HCT116 (cell line): ENCODE measurements at regions not wholly inside any gene's neighbourhood (a gene's known extent, or its start where the extent isn't known, plus 50 kb on each side); places are given as distances from the start of the nearest gene placed in this dataset.

Experiments used
- ATAC-seq: fragments of 200-7000 bp; cut with Tn5 transposase; 2 replicates; pipeline ENCODE4 v1.9.1; 2020; ENCODE audit warnings: mild to moderate bottlenecking, moderate library complexity
- BruUV-seq: library from RNA; stranded (reverse); fragments of 400-500 nt; replicated peaks from 2 replicates; lab custom pipeline; 2021; lab: Mats Ljungman, UMichigan
- CTCF ChIA-PET: fragments of 300-600 bp; sonication (Branson Sonifier 250); formaldehyde crosslinking; loops from one replicate; lab custom pipeline; 2021; ENCODE audit warnings: antibody characterized with exemption; lab: Charles Lee
- POLR2A ChIA-PET: fragments of 300-600, 350-600 bp; sonication (Branson Sonifier 250); formaldehyde crosslinking; loops from one replicate; lab custom pipeline; 2021; ENCODE audit warnings: antibody characterized with exemption; lab: Charles Lee
- RAD21 ChIA-PET, 2 experiments: fragments of 300-600 bp; sonication (Branson Sonifier 250); formaldehyde crosslinking; loops; one replicate each; lab custom pipeline; 2023; ENCODE audit warnings: low total read pairs in 2 of 2; ENCODE audit not compliant: uncharacterized antibody in 2 of 2, unreplicated experiment in 2 of 2, low non-redundant PET in 1 of 2; lab: Charles Lee
- DNase-seq: peaks from one replicate; pipeline ENCODE4 v3.0.0-alpha.2; 2010; ENCODE audit warnings: low read depth, low spot score
- H2AFZ ChIP-seq: fragments of 200-600 bp; shearing (Covaris generic), sonication (generic); 2 replicates; pipeline ENCODE4 v1.6.1; 2017; ENCODE audit warnings: low read depth, mixed run types, mixed read lengths, antibody characterized with exemption, low read length; ENCODE audit not compliant: poor library complexity, severe bottlenecking
- H3K27ac ChIP-seq: 2 replicates; pipeline ENCODE4 v1.5.1; 2012; ENCODE audit warnings: low read depth, low read length
- H3K27me3 ChIP-seq: fragments of 200-600 bp; sonication (generic); 2 replicates; pipeline ENCODE4 v1.6.1; 2016; ENCODE audit warnings: mixed run types, low read length, mixed read lengths; ENCODE audit not compliant: insufficient read depth
- H3K36me3 ChIP-seq, 2 experiments: fragments of 200-500 bp in 1 of 2; fragments of 200-600 bp in 1 of 2; sonication (Bioruptor generic) in 1 of 2; sonication (generic) in 1 of 2; 2 replicates each; pipeline versions ENCODE4 v1.5.1 to v1.6.1; 2014 to 2016; ENCODE audit warnings: low read length in 2 of 2, inconsistent platforms in 1 of 2, mixed read lengths in 1 of 2, mixed run types in 1 of 2; ENCODE audit not compliant: insufficient read depth in 2 of 2, control insufficient read depth in 1 of 2
- H3K4me1 ChIP-seq, 2 experiments: fragments of 200-600 bp in 1 of 2; sonication (generic) in 1 of 2; 2 replicates each; pipeline versions ENCODE4 v1.5.1 to v1.6.1; 2012 to 2017; ENCODE audit warnings: low read length in 2 of 2, inconsistent platforms in 1 of 2, mild to moderate bottlenecking in 1 of 2, mixed read lengths in 1 of 2, mixed run types in 1 of 2, moderate library complexity in 1 of 2; ENCODE audit not compliant: insufficient read depth in 2 of 2, control insufficient read depth in 1 of 2
- H3K4me2 ChIP-seq: fragments of 200-600 bp; sonication (generic); 2 replicates; pipeline ENCODE4 v1.6.1; 2017; ENCODE audit warnings: mixed run types, low read length, mixed read lengths
- H3K4me3 ChIP-seq, 2 experiments: fragments of 200-600 bp in 1 of 2; sonication (generic) in 1 of 2; replicated peaks in 1 of 2; 2 replicates each; pipeline ENCODE4 v1.5.1; 2011 to 2016; ENCODE audit warnings: low read length in 2 of 2, control low read depth in 1 of 2, low read depth in 1 of 2, mild to moderate bottlenecking in 1 of 2, mixed read lengths in 1 of 2, mixed run types in 1 of 2
- H3K79me2 ChIP-seq: fragments of 200-600 bp; sonication (generic); 2 replicates; pipeline ENCODE4 v1.6.1; 2017; ENCODE audit warnings: mild to moderate bottlenecking, mixed run types, low read length, moderate library complexity, mixed read lengths; ENCODE audit not compliant: insufficient read depth
- H3K9ac ChIP-seq: fragments of 200-600 bp; sonication (generic); 2 replicates; pipeline ENCODE4 v1.6.1; 2016; ENCODE audit warnings: low read length, mixed read lengths
- H3K9me2 ChIP-seq: fragments of 200-600 bp; sonication (generic), shearing (Covaris generic); 2 replicates; pipeline ENCODE4 v1.6.1; 2017; ENCODE audit warnings: mixed run types, mild to moderate bottlenecking, moderate library complexity; ENCODE audit not compliant: insufficient read depth
- H3K9me3 ChIP-seq, 2 experiments: fragments of 200-500 bp in 1 of 2; fragments of 200-600 bp in 1 of 2; sonication (Bioruptor generic) in 1 of 2; sonication (generic) in 1 of 2; 2 replicates each; pipeline ENCODE4 v1.6.1; 2014 to 2017; ENCODE audit warnings: low read length in 2 of 2, mixed read lengths in 2 of 2, inconsistent platforms in 1 of 2, low read depth in 1 of 2, mild to moderate bottlenecking in 1 of 2, mixed run types in 1 of 2, moderate library complexity in 1 of 2; ENCODE audit not compliant: control insufficient read depth in 1 of 2, insufficient read depth in 1 of 2
- H4K20me1 ChIP-seq: fragments of 200-600 bp; sonication (generic), shearing (Covaris generic); 2 replicates; pipeline ENCODE4 v1.6.1; 2017; ENCODE audit warnings: mixed run types, mild to moderate bottlenecking, moderate library complexity; ENCODE audit not compliant: insufficient read depth
- ATF3 ChIP-seq: IDR thresholded peaks from 2 replicates; pipeline ENCODE4 v1.6.1; 2012
- CBX3 ChIP-seq: IDR thresholded peaks from 2 replicates; pipeline ENCODE4 v1.6.1; 2012; ENCODE audit warnings: low read depth
- CEBPB ChIP-seq: IDR thresholded peaks from 2 replicates; pipeline ENCODE4 v1.6.1; 2012; ENCODE audit warnings: low read depth
- CTCF ChIP-seq, 3 experiments: fragments of 200-600 bp in 1 of 3; sonication (generic) in 1 of 3; IDR thresholded peaks in 2 of 3; conservative IDR thresholded peaks in 1 of 3; 2 replicates each; pipeline ENCODE4 v1.5.1; 2012 to 2017; ENCODE audit warnings: low read depth in 2 of 3, low read length in 2 of 3, antibody characterized with exemption in 1 of 3, borderline replicate concordance in 1 of 3, control low read depth in 1 of 3, mild to moderate bottlenecking in 1 of 3, mixed read lengths in 1 of 3, mixed run types in 1 of 3, moderate library complexity in 1 of 3; ENCODE audit not compliant: insufficient read depth in 1 of 3
- EGR1 ChIP-seq: IDR thresholded peaks from 2 replicates; pipeline ENCODE4 v1.6.1; 2012; ENCODE audit warnings: low read depth
- ELF1 ChIP-seq: IDR thresholded peaks from 2 replicates; pipeline ENCODE4 v1.6.1; 2012; ENCODE audit warnings: low read depth, borderline replicate concordance
- EZH2 ChIP-seq: fragments of 200-600 bp; sonication (generic); IDR thresholded peaks from 2 replicates; pipeline ENCODE4 v1.6.1; 2017; ENCODE audit warnings: antibody characterized with exemption, mixed run types
- EZH2phosphoT487 ChIP-seq: fragments of 200-600 bp; IDR thresholded peaks from 2 replicates; pipeline ENCODE4 v1.6.1; 2018; ENCODE audit warnings: antibody characterized with exemption, borderline replicate concordance
- FOSL1 ChIP-seq: IDR thresholded peaks from 2 replicates; pipeline ENCODE4 v1.6.1; 2012; ENCODE audit warnings: low read depth
- JUND ChIP-seq: IDR thresholded peaks from 2 replicates; pipeline ENCODE4 v1.6.1; 2012
- MAX ChIP-seq: IDR thresholded peaks from 2 replicates; pipeline ENCODE4 v1.6.1; 2012
- POLR2A ChIP-seq: IDR thresholded peaks from 2 replicates; pipeline ENCODE4 v1.7.0; 2011; ENCODE audit warnings: borderline replicate concordance; ENCODE audit not compliant: insufficient read depth, insufficient read length; ENCODE audit errors: extremely low read depth
- REST ChIP-seq: IDR thresholded peaks from 2 replicates; pipeline ENCODE4 v1.6.1; 2012; ENCODE audit warnings: low read depth
- SIN3A ChIP-seq: IDR thresholded peaks from 2 replicates; pipeline ENCODE4 v1.6.1; 2012; ENCODE audit warnings: low read depth
- SP1 ChIP-seq: IDR thresholded peaks from 2 replicates; pipeline ENCODE4 v1.6.1; 2012; ENCODE audit warnings: low read depth
- SRF ChIP-seq: IDR thresholded peaks from 2 replicates; pipeline ENCODE4 v1.6.1; 2012; ENCODE audit warnings: low read depth
- YY1 ChIP-seq: IDR thresholded peaks from 2 replicates; pipeline ENCODE4 v1.6.1; 2011; ENCODE audit warnings: low read length, low read depth, moderate library complexity, mild to moderate bottlenecking; ENCODE audit not compliant: insufficient replicate concordance; ENCODE audit errors: extremely low read depth
- intact Hi-C: fragments of 100-400 bp; cut with micrococcal nuclease; formaldehyde crosslinking; loops from 2 replicates; pipeline ENCODE4 v1.10.0; 2022

- intact Hi-C loops: no loop called here
- Histone ChIP-seq H3K36me3 (no peaks in the 10 kb centered on the region), H3K4me3 (no peak overlapping the region), H4K20me1 (no peaks in the 10 kb centered on the region), H3K27me3 (no peaks in the 10 kb centered on the region), H3K79me2 (no peaks in the 10 kb centered on the region), H3K27ac (no peak overlapping the region), H2AFZ (no peak overlapping the region), H3K4me2 (no peak overlapping the region), H3K9ac (no peak overlapping the region), H3K9me2 (no peaks in the 10 kb centered on the region), H3K4me1 (no peaks in the 10 kb centered on the region), H3K9me3 (no peaks in the 10 kb centered on the region)
- TF ChIP-seq SIN3A (no peak), SP1 (no peak), CBX3 (no peak)
- ChIA-PET RAD21 (no interaction called here), CTCF (no interaction called here), POLR2A (no interaction called here)
- ATAC-seq: no peak
- BruUV-seq: no TSS peak
- DNase-seq: no peak
Measured at GRCh38 chrX:26672571-26672970, 456.6 kb downstream of the MAGEB5 start.

- Histone ChIP-seq H3K4me3 (no peak overlapping the region), H4K20me1 (no peaks in the 10 kb centered on the region), H3K9me3 (no peaks in the 10 kb centered on the region), H3K79me2 (no peaks in the 10 kb centered on the region), H3K36me3 (no peaks in the 10 kb centered on the region), H3K4me1 (no peaks in the 10 kb centered on the region), H3K9ac (no peak overlapping the region), H3K27ac (no peak overlapping the region), H2AFZ (no peak overlapping the region), H3K9me2 (no peaks in the 10 kb centered on the region), H3K4me2 (no peak overlapping the region), H3K27me3 (no peaks in the 10 kb centered on the region)
- ChIA-PET RAD21 (no interaction called here), CTCF (no interaction called here), POLR2A (no interaction called here)
- intact Hi-C loops: no loop called here
- TF ChIP-seq FOSL1 (no peak), ELF1 (no peak), CEBPB (no peak), ATF3 (no peak), EZH2phosphoT487 (no peak), JUND (no peak), EGR1 (no peak), SP1 (no peak), EZH2 (no peak), CTCF (IDR thresholded peaks at IDR 0.05 in 2 of 3, conservative IDR thresholded peaks at IDR 0.05 in 1 of 3; ENCODE audit: borderline replicate concordance in 1 of 3, insufficient read depth in 1 of 3, low read depth in 2 of 3, low read length in 2 of 3) (no peak), YY1 (no peak), REST (no peak), MAX (no peak), SIN3A (no peak), POLR2A (no peak), SRF (no peak)
- BruUV-seq: no TSS peak
- ATAC-seq: no peak
- no peak for DNase-seq
Measured at GRCh38 chrX:26670521-26670920, 454.6 kb downstream of the MAGEB5 start.
